Cardiac muscle cell (in vitro differentiated cells and primary cell): ENCODE measurements at regions not wholly inside any gene's neighbourhood (a gene's known extent, or its start where the extent isn't known, plus 50 kb on each side); places are given as distances from the start of the nearest gene placed in this dataset.

ENCODE experiments used
- DNase-seq, 2 donors: peaks; one replicate each; pipeline versions ENCODE4 v3.0.0 to v3.0.0-alpha.2; 2010 to 2017; ENCODE audit warnings: low read depth in 1 of 2, low spot score in 1 of 2
- H3K27ac ChIP-seq: fragments of 200-600 bp; sonication (generic); 2 replicates; pipeline ENCODE4 v1.5.1; 2016
- H3K27me3 ChIP-seq: fragments of 200-600 bp; sonication (generic); 2 replicates; pipeline ENCODE4 v1.6.0; 2016; ENCODE audit warnings: control low read depth
- H3K36me3 ChIP-seq: fragments of 200-600 bp; sonication (generic); 2 replicates; pipeline ENCODE4 v1.5.1; 2016; ENCODE audit warnings: control low read depth
- H3K4me1 ChIP-seq: fragments of 200-600 bp; sonication (generic); 2 replicates; pipeline ENCODE4 v1.8.1; 2017; ENCODE audit warnings: low read depth, mild to moderate bottlenecking, mixed run types
- H3K4me3 ChIP-seq: fragments of 200-600 bp; sonication (generic); 2 replicates; pipeline ENCODE4 v1.5.1; 2016; ENCODE audit warnings: mild to moderate bottlenecking
- H3K9me3 ChIP-seq: fragments of 200-600 bp; sonication (generic); 2 replicates; pipeline ENCODE4 v1.5.1; 2017; ENCODE audit warnings: low read depth, mild to moderate bottlenecking, control low read depth
- TF ChIP-seq, protein P1 (sequence below): IDR thresholded peaks from 2 replicates; pipeline ENCODE4 v1.5.1; 2012; ENCODE audit warnings: low read depth, mild to moderate bottlenecking, low read length

DNA sequence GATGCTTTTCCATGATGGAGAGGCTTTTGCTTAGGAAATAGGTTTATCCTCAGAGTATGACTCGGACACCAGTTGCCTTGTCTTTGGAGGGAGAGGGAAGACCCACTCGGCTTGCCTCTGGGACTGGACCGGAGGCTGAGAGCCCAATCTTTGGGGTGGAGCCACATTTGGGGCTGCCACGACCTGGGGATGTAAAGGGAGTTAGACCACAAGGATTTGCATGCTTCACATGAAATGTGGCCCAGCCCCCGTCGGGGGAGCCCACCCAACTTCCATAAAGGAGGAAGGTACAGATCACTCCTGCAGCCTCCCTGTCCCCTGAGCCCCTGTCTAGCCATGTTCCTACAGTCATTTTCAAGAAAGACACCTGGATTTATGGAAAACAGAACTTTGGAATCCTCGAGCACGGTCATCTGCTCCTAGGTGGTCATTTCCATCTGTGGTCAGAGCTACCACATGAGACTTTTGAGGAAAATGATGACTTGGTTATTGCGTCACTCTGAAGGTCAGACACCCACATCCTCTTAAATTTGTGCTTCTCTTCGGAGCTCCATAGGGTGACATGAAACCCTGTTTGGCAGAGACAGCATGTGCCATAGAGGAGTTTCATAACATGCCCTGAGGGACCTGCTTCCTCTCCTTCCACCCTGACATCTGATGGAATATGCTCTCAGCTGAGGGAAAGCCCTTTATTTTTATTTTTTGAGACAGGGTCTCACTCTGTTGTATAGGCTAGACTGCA, 99.4 kb upstream of the SLC45A1 start:
- TF ChIP-seq, protein P1, sequence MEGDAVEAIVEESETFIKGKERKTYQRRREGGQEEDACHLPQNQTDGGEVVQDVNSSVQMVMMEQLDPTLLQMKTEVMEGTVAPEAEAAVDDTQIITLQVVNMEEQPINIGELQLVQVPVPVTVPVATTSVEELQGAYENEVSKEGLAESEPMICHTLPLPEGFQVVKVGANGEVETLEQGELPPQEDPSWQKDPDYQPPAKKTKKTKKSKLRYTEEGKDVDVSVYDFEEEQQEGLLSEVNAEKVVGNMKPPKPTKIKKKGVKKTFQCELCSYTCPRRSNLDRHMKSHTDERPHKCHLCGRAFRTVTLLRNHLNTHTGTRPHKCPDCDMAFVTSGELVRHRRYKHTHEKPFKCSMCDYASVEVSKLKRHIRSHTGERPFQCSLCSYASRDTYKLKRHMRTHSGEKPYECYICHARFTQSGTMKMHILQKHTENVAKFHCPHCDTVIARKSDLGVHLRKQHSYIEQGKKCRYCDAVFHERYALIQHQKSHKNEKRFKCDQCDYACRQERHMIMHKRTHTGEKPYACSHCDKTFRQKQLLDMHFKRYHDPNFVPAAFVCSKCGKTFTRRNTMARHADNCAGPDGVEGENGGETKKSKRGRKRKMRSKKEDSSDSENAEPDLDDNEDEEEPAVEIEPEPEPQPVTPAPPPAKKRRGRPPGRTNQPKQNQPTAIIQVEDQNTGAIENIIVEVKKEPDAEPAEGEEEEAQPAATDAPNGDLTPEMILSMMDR: no peak
- H3K4me3 ChIP-seq: no peak overlapping the region
- H3K27me3 ChIP-seq: no peaks in the 10 kb centered on the region
- peak in 1 of 2 donors; percentile 61 for DNase-seq
- peaks cover 3% of the 10 kb centered on the region for H3K4me1 ChIP-seq
- no peak overlapping the region for H3K27ac ChIP-seq
- H3K36me3 ChIP-seq: no peaks in the 10 kb centered on the region
- H3K9me3 ChIP-seq: no peaks in the 10 kb centered on the region

DNA sequence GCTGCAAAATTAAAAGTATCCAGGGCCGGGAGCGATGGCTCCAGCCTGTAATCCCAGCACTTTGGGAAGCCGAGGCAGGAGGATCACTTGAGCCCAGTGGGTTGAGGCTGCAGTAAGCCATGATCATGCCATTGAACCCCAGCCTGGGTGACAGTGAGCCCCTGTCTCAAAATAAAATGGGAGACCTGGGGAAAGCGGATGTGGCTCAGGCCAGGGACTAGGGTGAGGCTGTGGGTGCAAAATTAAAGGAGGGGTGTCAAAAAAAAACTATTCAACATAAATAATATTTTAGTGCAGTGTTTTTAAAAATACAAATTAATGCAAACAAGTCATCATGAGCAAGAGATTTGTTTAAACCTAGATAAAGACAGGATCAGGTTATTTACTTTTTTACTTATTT, 100.1 kb upstream of the SLC45A1 start:
- H3K36me3 ChIP-seq: no peaks in the 10 kb centered on the region
- no peak for DNase-seq
- TF ChIP-seq, protein P1: no peak

DNA sequence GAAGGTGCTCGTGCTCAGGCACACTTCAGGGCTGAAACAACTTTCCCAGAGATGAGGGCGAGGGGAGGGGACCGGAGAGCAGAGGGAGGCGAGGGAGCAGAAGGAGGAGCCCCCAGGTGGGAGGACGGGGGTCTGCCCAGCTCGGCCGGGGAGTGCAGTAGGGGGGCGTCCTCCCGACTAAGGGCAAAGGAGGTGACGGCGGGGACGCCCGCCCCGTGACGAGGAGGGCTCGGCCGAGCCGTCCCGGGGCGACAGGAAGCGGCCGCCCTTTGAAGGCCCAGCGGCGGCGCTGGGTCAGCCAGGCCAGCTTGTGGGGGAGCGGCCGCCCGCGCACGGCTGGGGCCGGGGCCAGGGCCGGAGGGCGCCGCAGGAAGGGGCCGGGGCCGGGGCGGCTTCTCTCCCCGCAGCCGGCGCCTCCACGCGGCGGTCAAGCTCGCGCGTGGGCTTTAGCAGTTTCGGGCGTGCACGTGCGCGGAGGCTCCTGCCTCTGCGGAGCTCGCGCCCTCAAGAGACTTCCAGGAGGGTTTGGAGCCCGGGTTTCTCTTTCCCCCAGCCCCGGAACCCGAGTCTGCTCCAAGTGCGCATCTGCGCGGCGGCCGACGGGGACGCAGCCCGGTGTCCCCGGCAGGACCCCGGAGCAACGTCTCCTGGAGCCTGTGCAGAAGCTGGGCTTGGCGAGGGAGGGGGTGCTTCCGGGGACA, 100.8 kb upstream of the SLC45A1 start:
- no peak overlapping the region for H3K4me3 ChIP-seq
- no peak overlapping the region for H3K27ac ChIP-seq
- H3K9me3 ChIP-seq: no peaks in the 10 kb centered on the region
- no peaks in the 10 kb centered on the region for H3K27me3 ChIP-seq
- peaks cover 3% of the 10 kb centered on the region for H3K4me1 ChIP-seq
- DNase-seq: peak; percentile 38 to 61
- TF ChIP-seq, protein P1: no peak
- no peaks in the 10 kb centered on the region for H3K36me3 ChIP-seq

More for the DNA sequence above, 100.1 kb upstream of the SLC45A1 start:
- Histone ChIP-seq H3K27ac (no peak overlapping the region), H3K4me3 (no peak overlapping the region), H3K4me1 (peaks cover 3% of the 10 kb centered on the region), H3K9me3 (no peaks in the 10 kb centered on the region), H3K27me3 (no peaks in the 10 kb centered on the region)

DNA sequence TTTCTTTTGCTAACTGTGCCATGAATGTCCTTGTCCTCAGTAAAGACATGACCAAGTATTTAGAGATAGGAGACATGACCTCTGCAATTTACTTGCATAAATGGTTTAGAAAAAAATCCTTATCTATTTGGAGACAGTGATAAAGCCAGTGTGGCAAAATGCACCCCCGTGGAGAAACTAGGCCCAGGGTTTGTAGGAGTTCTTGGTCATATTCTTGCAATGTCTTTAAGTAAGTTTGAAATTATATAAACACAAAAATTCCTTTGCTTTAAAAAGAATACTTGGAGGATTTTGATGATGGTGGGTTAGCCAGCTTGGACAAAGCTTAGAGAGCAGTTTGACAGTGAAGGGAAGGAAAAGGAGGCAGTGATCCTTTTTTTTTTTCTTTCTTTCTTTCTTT, 101.9 kb upstream of the SLC45A1 start:
- TF ChIP-seq, protein P1: no peak
- no peak overlapping the region for H3K27ac ChIP-seq
- no peaks in the 10 kb centered on the region for H3K27me3 ChIP-seq
- H3K4me1 ChIP-seq: peaks cover 3% of the 10 kb centered on the region
- no peaks in the 10 kb centered on the region for H3K9me3 ChIP-seq
- H3K4me3 ChIP-seq: no peak overlapping the region
- H3K36me3 ChIP-seq: no peaks in the 10 kb centered on the region
- no peak for DNase-seq

- DNase-seq: peak in 1 of 2 donors; percentile 51
- TF ChIP-seq, protein P1: no peak
- Histone ChIP-seq H3K4me1 (peaks cover 3% of the 10 kb centered on the region), H3K9me3 (no peaks in the 10 kb centered on the region), H3K27ac (no peak overlapping the region), H3K27me3 (no peaks in the 10 kb centered on the region), H3K36me3 (no peaks in the 10 kb centered on the region), H3K4me3 (no peak overlapping the region)
Measured at GRCh38 chr1:8214501-8215173, 103.3 kb upstream of the SLC45A1 start.
